NB4 (cell line): ENCODE measurements at regions not wholly inside any gene's neighbourhood (a gene's known extent, or its start where the extent isn't known, plus 50 kb on each side); places are given as distances from the start of the nearest gene placed in this dataset.
A peak's percentile ranks its signal among the peaks of the same experiment; 100 is the strongest.

ENCODE experiments used
- DNase-seq: peaks from one replicate; pipeline ENCODE4 v3.0.0; 2010; ENCODE audit warnings: low read depth
- H3K4me3 ChIP-seq: one replicate; pipeline ENCODE4 v1.5.1; 2011; ENCODE audit warnings: mild to moderate bottlenecking, low read depth, low read length, moderate library complexity
- CTCF ChIP-seq: IDR thresholded peaks from one replicate; pipeline ENCODE4 v1.5.1; 2012; ENCODE audit warnings: low read depth, low read length
- MAX ChIP-seq: IDR thresholded peaks from 2 replicates; pipeline ENCODE4 v1.6.1; 2011; ENCODE audit warnings: low read depth, low read length
- MYC ChIP-seq: IDR thresholded peaks from 2 replicates; pipeline ENCODE4 v1.6.1; 2011; ENCODE audit warnings: low read depth, low read length
- POLR2A ChIP-seq: IDR thresholded peaks from 2 replicates; pipeline ENCODE4 v1.6.1; 2011; ENCODE audit warnings: mild to moderate bottlenecking; ENCODE audit not compliant: insufficient read length; ENCODE audit errors: extremely low read depth

- DNase-seq: no peak
- no peak overlapping the region for H3K4me3 ChIP-seq
- TF ChIP-seq MYC: no peak
- TF ChIP-seq MAX: no peak
- no peak for TF ChIP-seq POLR2A
- no peak for TF ChIP-seq CTCF
Observed at GRCh38 chr13:60798503-60798902, 401.5 kb downstream of the TDRD3 start.

- TF ChIP-seq CTCF: no peak
- no peak for TF ChIP-seq MAX
- TF ChIP-seq POLR2A: no peak
- TF ChIP-seq MYC: no peak
- DNase-seq: no peak
- no peak overlapping the region for H3K4me3 ChIP-seq
Observed at GRCh38 chr13:60797112-60797511, 400.1 kb downstream of the TDRD3 start.

- TF ChIP-seq POLR2A: no peak
- TF ChIP-seq CTCF: no peak
- TF ChIP-seq MYC: no peak
- no peak for TF ChIP-seq MAX
- no peak for DNase-seq
- H3K4me3 ChIP-seq: no peak overlapping the region
Observed at GRCh38 chr13:60794751-60795150, 397.7 kb downstream of the TDRD3 start.

GRCh38 chr13:60790620-60791019, 393.6 kb downstream of the TDRD3 start:
- TF ChIP-seq CTCF: no peak
- TF ChIP-seq MAX: no peak
- no peak for TF ChIP-seq POLR2A
- TF ChIP-seq MYC: no peak
- DNase-seq: no peak
- no peak overlapping the region for H3K4me3 ChIP-seq

- TF ChIP-seq MYC (no peak), CTCF (no peak), MAX (no peak), POLR2A (no peak)
- no peak for DNase-seq
- no peak overlapping the region for H3K4me3 ChIP-seq
Observed at GRCh38 chr13:60788156-60788829, 391.3 kb downstream of the TDRD3 start.

- peak; percentile 3 for DNase-seq
- H3K4me3 ChIP-seq: no peak overlapping the region
- TF ChIP-seq MYC (no peak), MAX (no peak), POLR2A (no peak), CTCF (no peak)
Observed at GRCh38 chr13:60787083-60787482, 390.1 kb downstream of the TDRD3 start.
